ENCODE measurements at regions not wholly inside any gene's neighbourhood (a gene's known extent, or its start where the extent isn't known, plus 50 kb on each side); places are given as distances from the start of the nearest gene placed in this dataset.
A peak's percentile ranks its signal among the peaks of the same experiment; 100 is the strongest.

- no peaks in the 10 kb centered on the region for H3K36me3 ChIP-seq (ENCODE audit: control insufficient read depth in 2 of 4, insufficient read depth in 4 of 4, low read length in 3 of 4)
- no peaks in the 10 kb centered on the region for H3K79me1 ChIP-seq (ENCODE audit: low read depth, low read length)
- H3K9ac ChIP-seq (replicated peaks in 1 of 4; ENCODE audit: extremely low read depth in 1 of 4, low read depth in 3 of 4, low read length in 3 of 4) = no peak overlapping the region
- no peak overlapping the region for H3K4me3 ChIP-seq (ENCODE audit: extremely low read depth in 1 of 4, insufficient read depth in 2 of 4, low read depth in 3 of 4, low read length in 4 of 4)
- DNase-seq (ENCODE audit: low read depth in 1 of 2, low spot score in 2 of 2) = no peak
- H2BK5ac ChIP-seq (ENCODE audit: low read depth, low read length) = no peak overlapping the region
- no peak overlapping the region for H2BK12ac ChIP-seq (ENCODE audit: low read depth, low read length)
- no peak overlapping the region for H3K14ac ChIP-seq (ENCODE audit: insufficient read length)
- CTCF ChIA-PET (ENCODE audit: partially characterized antibody) = interaction anchor here (0.6 to 1.7 kb wide), 7 partner anchors 8 to 199 kb away, joined by 3 to 6 read pairs (median 3); no protein-coding TSS in a partner anchor
- H4K91ac ChIP-seq (replicated peaks; ENCODE audit: insufficient read length, low read length) = no peak overlapping the region
- no peaks in the 10 kb centered on the region for H3K9me3 ChIP-seq (ENCODE audit: insufficient read depth in 2 of 2, low read depth in 1 of 2, low read length in 1 of 2)
- H3K27me3 ChIP-seq (replicated peaks in 1 of 4; ENCODE audit: control insufficient read depth in 3 of 4, extremely low read depth in 1 of 4, insufficient read depth in 3 of 4, low read length in 3 of 4) = no peaks in the 10 kb centered on the region
- H3K18ac ChIP-seq (ENCODE audit: extremely low read depth, low read length) = no peak overlapping the region
- H3K79me2 ChIP-seq (ENCODE audit: control insufficient read depth in 1 of 2, insufficient read depth in 2 of 2, low read length in 2 of 2) = no peaks in the 10 kb centered on the region
- no peaks in the 10 kb centered on the region for H4K20me1 ChIP-seq (replicated peaks in 1 of 2; ENCODE audit: control insufficient read depth in 1 of 2, insufficient read depth in 2 of 2, low read length in 2 of 2)
- H4K5ac ChIP-seq (ENCODE audit: insufficient read length, low read depth, low read length) = no peak overlapping the region
- no peak overlapping the region for H4K8ac ChIP-seq (ENCODE audit: extremely low read depth, insufficient read depth, low read length)
- no peak overlapping the region for H3K23ac ChIP-seq (ENCODE audit: insufficient read length)
- H3K27ac ChIP-seq (ENCODE audit: low read depth, low read length) = no peak overlapping the region
- TF ChIP-seq CEBPB (IDR thresholded peaks at IDR 0.05; ENCODE audit: low read depth, low read length) (0 out of 2 replicates have a peak, but pooled peaks have one; percentile 39), RNF2 (IDR thresholded peaks at IDR 0.05; ENCODE audit: borderline replicate concordance, low read depth, low read length, missing control alignments, poor library complexity, severe bottlenecking) (no peak), RAD21 (IDR thresholded peaks at IDR 0.05 in 1 of 2, conservative IDR thresholded peaks at IDR 0.05 in 1 of 2; ENCODE audit: low read depth in 2 of 2, low read length in 2 of 2) (peak; percentile 24 to 50; a peak in 3 of 4 replicates)
- no peak overlapping the region for H3K56ac ChIP-seq (replicated peaks; ENCODE audit: insufficient read length, low read depth, low read length)
- H2AFZ ChIP-seq (ENCODE audit: low read length) = peak overlapping the region; percentile 64; the same call in 1 of the 2 replicates
- no peak for FAIRE-seq
- no peak overlapping the region for H2BK20ac ChIP-seq (ENCODE audit: low read length)
- H3K23me2 ChIP-seq (ENCODE audit: low read depth, low read length) = no peaks in the 10 kb centered on the region
- H3K4me2 ChIP-seq (ENCODE audit: insufficient read depth in 1 of 2, low read depth in 2 of 2, low read length in 2 of 2) = no peak overlapping the region
- no peak overlapping the region for H2BK120ac ChIP-seq (replicated peaks; ENCODE audit: low read depth, low read length)
- no peak overlapping the region for H2BK15ac ChIP-seq (ENCODE audit: low read length)
- POLR2A ChIA-PET (ENCODE audit: partially characterized antibody) = no interaction called here
- no peak overlapping the region for H3K4ac ChIP-seq (replicated peaks; ENCODE audit: insufficient read length, low read depth, low read length)
- no peak overlapping the region for H2AK5ac ChIP-seq (ENCODE audit: low read depth, low read length)
- H3K4me1 ChIP-seq (replicated peaks in 1 of 4; ENCODE audit: control insufficient read depth in 3 of 4, insufficient read depth in 4 of 4, low read length in 3 of 4) = peaks cover 0 to 6% (median 1%) of the 10 kb centered on the region in 4 experiments; a peak in 6 of 7 replicates
- 88% methylated on average over 6 of the region's 6 CpGs; no CpG with 5 or more reads in 1 of the 2 experiments for WGBS, 2 experiments (ENCODE audit: extremely low coverage in 1 of 2, insufficient coverage in 1 of 2, insufficient read length in 1 of 2, insufficient replicate concordance in 2 of 2, low coverage in 1 of 2, low lambda C conversion rate in 2 of 2, missing lambda C conversion rate in 1 of 2)
These were observed 133.8 kb upstream of the CPM start for GRCh38 chr12:69066492-69067373.
